Neural cell (in vitro differentiated cells): ENCODE measurements at regions not wholly inside any gene's neighbourhood (a gene's known extent, or its start where the extent isn't known, plus 50 kb on each side); places are given as distances from the start of the nearest gene placed in this dataset.

Experiments used
- H2AFZ ChIP-seq: fragments of 200-600, 300-800 bp; sonication (generic), shearing (Covaris generic); 2 replicates; pipeline ENCODE4 v1.6.0; 2014; ENCODE audit warnings: low read depth, mild to moderate bottlenecking, antibody characterized with exemption, low read length, moderate library complexity
- H3F3A ChIP-seq: fragments of 200-600 bp; shearing (Covaris generic); 2 replicates; pipeline ENCODE4 v1.6.1; 2016; ENCODE audit warnings: mild to moderate bottlenecking, moderate library complexity, mixed read lengths, antibody characterized with exemption, low read length; ENCODE audit not compliant: insufficient read depth, poor library complexity, severe bottlenecking
- H3K27ac ChIP-seq: fragments of 200-600, 300-800 bp; sonication (generic), shearing (Covaris generic); 2 replicates; pipeline ENCODE4 v1.5.1; 2014; ENCODE audit warnings: mild to moderate bottlenecking, low read length, moderate library complexity
- H3K27me3 ChIP-seq: fragments of 300-800, 200-600 bp; sonication (generic), shearing (Covaris generic); 2 replicates; pipeline ENCODE4 v1.6.0; 2014; ENCODE audit warnings: mild to moderate bottlenecking, low read depth, low read length, moderate library complexity; ENCODE audit not compliant: insufficient read depth
- H3K36me3 ChIP-seq: fragments of 300-800, 200-600 bp; sonication (generic), shearing (Covaris generic); 2 replicates; pipeline ENCODE4 v1.5.1; 2014; ENCODE audit warnings: mild to moderate bottlenecking, antibody characterized with exemption, low read length, moderate library complexity; ENCODE audit not compliant: insufficient read depth
- H3K4me2 ChIP-seq: fragments of 300-800, 200-600 bp; sonication (generic), shearing (Covaris generic); 2 replicates; pipeline ENCODE4 v1.6.0; 2014; ENCODE audit warnings: mild to moderate bottlenecking, low read length
- H3K4me3 ChIP-seq: fragments of 300-800, 200-600 bp; sonication (generic), shearing (Covaris generic); 2 replicates; pipeline ENCODE4 v1.5.1; 2014; ENCODE audit warnings: mild to moderate bottlenecking, low read length, moderate library complexity
- H3K79me2 ChIP-seq: fragments of 200-600 bp; shearing (Covaris generic); replicated peaks from 2 replicates; pipeline ENCODE4 v1.6.0; 2014; ENCODE audit warnings: mild to moderate bottlenecking, low read length, moderate library complexity; ENCODE audit not compliant: insufficient read depth
- H3K9ac ChIP-seq: fragments of 300-800, 200-600 bp; sonication (generic), shearing (Covaris generic); 2 replicates; pipeline ENCODE4 v1.6.1; 2016; ENCODE audit warnings: mild to moderate bottlenecking, low read length, mixed read lengths
- H3K9me2 ChIP-seq: fragments of 200-600 bp; shearing (Covaris generic); 2 replicates; pipeline ENCODE4 v1.6.1; 2016; ENCODE audit warnings: mild to moderate bottlenecking, low read length, mixed read lengths; ENCODE audit not compliant: insufficient read depth
- H3K9me3 ChIP-seq: fragments of 200-600, 300-800 bp; sonication (generic), shearing (Covaris generic); 2 replicates; pipeline ENCODE4 v1.6.1; 2016; ENCODE audit warnings: mild to moderate bottlenecking, mixed run types, low read length, moderate library complexity, mixed read lengths
- H4K20me1 ChIP-seq: fragments of 200-600 bp; shearing (Covaris generic); 2 replicates; pipeline ENCODE4 v1.6.1; 2016; ENCODE audit warnings: mild to moderate bottlenecking, mixed run types; ENCODE audit not compliant: insufficient read depth
- CTCF ChIP-seq: fragments of 450-650 bp; IDR thresholded peaks from 2 replicates; pipeline ENCODE4 v1.5.1; 2014; ENCODE audit warnings: antibody characterized with exemption, mild to moderate bottlenecking, moderate library complexity; ENCODE audit not compliant: poor library complexity, severe bottlenecking
- EP300 ChIP-seq: fragments of 450-650 bp; conservative IDR thresholded peaks from 2 replicates; pipeline ENCODE4 v1.6.1; 2014; ENCODE audit warnings: antibody characterized with exemption, mild to moderate bottlenecking, moderate library complexity; ENCODE audit not compliant: poor library complexity, severe bottlenecking
- EZH2 ChIP-seq: fragments of 200-600, 300-800 bp; shearing (Covaris generic), sonication (generic); IDR thresholded peaks from 2 replicates; pipeline ENCODE4 v1.6.1; 2014; ENCODE audit warnings: antibody characterized with exemption, low read length, borderline replicate concordance, mild to moderate bottlenecking; ENCODE audit not compliant: insufficient read depth, poor library complexity, severe bottlenecking
- MXI1 ChIP-seq: fragments of 450-650 bp; conservative IDR thresholded peaks from 2 replicates; pipeline ENCODE4 v1.6.1; 2014; ENCODE audit warnings: antibody characterized with exemption, mild to moderate bottlenecking; ENCODE audit not compliant: poor library complexity, severe bottlenecking
- POLR2AphosphoS5 ChIP-seq: IDR thresholded peaks from 2 replicates; pipeline ENCODE4 v1.6.1; 2012
- RAD21 ChIP-seq: fragments of 450-650 bp; conservative IDR thresholded peaks from 2 replicates; pipeline ENCODE4 v1.6.1; 2014; ENCODE audit warnings: antibody characterized with exemption, mild to moderate bottlenecking, moderate library complexity
- REST ChIP-seq: IDR thresholded peaks from 2 replicates; pipeline ENCODE4 v1.6.1; 2012; ENCODE audit warnings: borderline replicate concordance
- SMC3 ChIP-seq: fragments of 450-650 bp; conservative IDR thresholded peaks from 2 replicates; pipeline ENCODE4 v1.6.1; 2014; ENCODE audit warnings: antibody characterized with exemption, mild to moderate bottlenecking, moderate library complexity; ENCODE audit not compliant: poor library complexity
- TAF1 ChIP-seq: IDR thresholded peaks from 2 replicates; pipeline ENCODE4 v1.6.1; 2012; ENCODE audit warnings: low read depth

GRCh38 chr16:52819405-52819804, 233.3 kb downstream of the CHD9NB start:
- H3K4me3 ChIP-seq = no peak overlapping the region
- no peak overlapping the region for H3K27ac ChIP-seq
- no peaks in the 10 kb centered on the region for H3K79me2 ChIP-seq
- no peaks in the 10 kb centered on the region for H4K20me1 ChIP-seq
- H3K36me3 ChIP-seq = no peaks in the 10 kb centered on the region
- no peaks in the 10 kb centered on the region for H3K27me3 ChIP-seq
- no peak overlapping the region for H2AFZ ChIP-seq
- no peak overlapping the region for H3K9ac ChIP-seq
- no peaks in the 10 kb centered on the region for H3K9me2 ChIP-seq
- H3F3A ChIP-seq = no peaks in the 10 kb centered on the region
- TF ChIP-seq SMC3 (no peak), TAF1 (no peak), MXI1 (no peak), RAD21 (no peak), CTCF (no peak), EP300 (no peak), POLR2AphosphoS5 (no peak), EZH2 (no peak), REST (no peak)
- H3K4me2 ChIP-seq = no peak overlapping the region
- H3K9me3 ChIP-seq = no peaks in the 10 kb centered on the region

GRCh38 chr16:52817696-52818095, 235.0 kb downstream of the CHD9NB start:
- no peak overlapping the region for H3K9ac ChIP-seq
- H3K27ac ChIP-seq = no peak overlapping the region
- H3K79me2 ChIP-seq = no peaks in the 10 kb centered on the region
- no peak overlapping the region for H3K4me2 ChIP-seq
- TF ChIP-seq CTCF = no peak
- no peak for TF ChIP-seq RAD21
- TF ChIP-seq SMC3 = no peak
- TF ChIP-seq POLR2AphosphoS5 = no peak
- TF ChIP-seq EZH2 = no peak
- no peak for TF ChIP-seq REST
- TF ChIP-seq TAF1 = no peak
- no peak for TF ChIP-seq MXI1
- TF ChIP-seq EP300 = no peak
- H3K9me2 ChIP-seq = no peaks in the 10 kb centered on the region
- no peak overlapping the region for H3K4me3 ChIP-seq
- no peaks in the 10 kb centered on the region for H3K27me3 ChIP-seq
- H3K36me3 ChIP-seq = no peaks in the 10 kb centered on the region
- no peak overlapping the region for H2AFZ ChIP-seq
- H3K9me3 ChIP-seq = no peaks in the 10 kb centered on the region
- H3F3A ChIP-seq = no peaks in the 10 kb centered on the region
- H4K20me1 ChIP-seq = no peaks in the 10 kb centered on the region
